Nephron progenitor cell (in vitro differentiated cells): ENCODE measurements at regions not wholly inside any gene's neighbourhood (a gene's known extent, or its start where the extent isn't known, plus 50 kb on each side); places are given as distances from the start of the nearest gene placed in this dataset.

ENCODE experiments used
- DNase-seq: peaks from one replicate; pipeline ENCODE4 v3.0.0; 2021
- H3K27ac Mint-ChIP-seq: 2 replicates; pipeline ENCODE4 v1.8.0; 2021; ENCODE audit warnings: mild to moderate bottlenecking, moderate library complexity, mixed read lengths
- H3K27me3 Mint-ChIP-seq: 2 replicates; pipeline ENCODE4 v1.8.0; 2021; ENCODE audit warnings: mild to moderate bottlenecking, low read depth, mixed read lengths; ENCODE audit not compliant: poor library complexity
- H3K36me3 Mint-ChIP-seq: 2 replicates; pipeline ENCODE4 v1.8.0; 2021; ENCODE audit warnings: low read depth, mixed read lengths
- H3K4me1 Mint-ChIP-seq: 2 replicates; pipeline ENCODE4 v1.8.0; 2021; ENCODE audit warnings: mixed read lengths
- H3K4me3 Mint-ChIP-seq: 2 replicates; pipeline ENCODE4 v1.8.0; 2021; ENCODE audit warnings: mild to moderate bottlenecking, moderate library complexity, mixed read lengths
- H3K9me3 Mint-ChIP-seq: 2 replicates; pipeline ENCODE4 v1.8.0; 2021; ENCODE audit warnings: mild to moderate bottlenecking, moderate library complexity, mixed read lengths
- TF ChIP-seq, protein P1 (sequence below): fragments of 200-600 bp; sonication (generic); IDR thresholded peaks from 2 replicates; pipeline ENCODE4 v1.5.0; 2021; ENCODE audit warnings: antibody characterized with exemption

DNA sequence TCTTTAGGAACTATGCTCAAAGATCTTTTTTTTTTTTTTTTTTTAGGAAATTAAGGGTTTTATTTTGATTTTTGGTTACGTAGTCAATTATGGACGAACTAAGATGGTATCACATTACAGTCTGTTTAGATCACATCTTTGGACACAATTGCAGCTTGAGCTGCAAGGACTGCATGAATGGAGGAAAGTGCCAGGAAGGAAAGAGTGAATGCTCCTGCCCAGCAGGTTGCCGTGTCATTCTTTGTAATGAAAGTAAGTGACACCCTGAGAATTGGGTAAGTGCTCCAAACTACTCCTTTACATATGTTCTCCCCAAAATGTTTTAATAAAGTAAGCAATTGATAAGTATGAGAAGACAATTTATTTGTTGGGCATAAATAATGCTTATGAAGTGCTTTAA is 716.5 kb upstream of the GOLIM4 start:
- Mint-ChIP-seq H3K27me3 (peaks cover 3% of the 10 kb centered on the region), H3K4me1 (peaks cover 43% of the 10 kb centered on the region), H3K4me3 (no peak overlapping the region), H3K27ac (peak overlapping the region; percentile 18), H3K36me3 (no peaks in the 10 kb centered on the region), H3K9me3 (no peaks in the 10 kb centered on the region)
- no peak for DNase-seq
- TF ChIP-seq, protein P1, sequence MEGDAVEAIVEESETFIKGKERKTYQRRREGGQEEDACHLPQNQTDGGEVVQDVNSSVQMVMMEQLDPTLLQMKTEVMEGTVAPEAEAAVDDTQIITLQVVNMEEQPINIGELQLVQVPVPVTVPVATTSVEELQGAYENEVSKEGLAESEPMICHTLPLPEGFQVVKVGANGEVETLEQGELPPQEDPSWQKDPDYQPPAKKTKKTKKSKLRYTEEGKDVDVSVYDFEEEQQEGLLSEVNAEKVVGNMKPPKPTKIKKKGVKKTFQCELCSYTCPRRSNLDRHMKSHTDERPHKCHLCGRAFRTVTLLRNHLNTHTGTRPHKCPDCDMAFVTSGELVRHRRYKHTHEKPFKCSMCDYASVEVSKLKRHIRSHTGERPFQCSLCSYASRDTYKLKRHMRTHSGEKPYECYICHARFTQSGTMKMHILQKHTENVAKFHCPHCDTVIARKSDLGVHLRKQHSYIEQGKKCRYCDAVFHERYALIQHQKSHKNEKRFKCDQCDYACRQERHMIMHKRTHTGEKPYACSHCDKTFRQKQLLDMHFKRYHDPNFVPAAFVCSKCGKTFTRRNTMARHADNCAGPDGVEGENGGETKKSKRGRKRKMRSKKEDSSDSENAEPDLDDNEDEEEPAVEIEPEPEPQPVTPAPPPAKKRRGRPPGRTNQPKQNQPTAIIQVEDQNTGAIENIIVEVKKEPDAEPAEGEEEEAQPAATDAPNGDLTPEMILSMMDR = no peak

DNA sequence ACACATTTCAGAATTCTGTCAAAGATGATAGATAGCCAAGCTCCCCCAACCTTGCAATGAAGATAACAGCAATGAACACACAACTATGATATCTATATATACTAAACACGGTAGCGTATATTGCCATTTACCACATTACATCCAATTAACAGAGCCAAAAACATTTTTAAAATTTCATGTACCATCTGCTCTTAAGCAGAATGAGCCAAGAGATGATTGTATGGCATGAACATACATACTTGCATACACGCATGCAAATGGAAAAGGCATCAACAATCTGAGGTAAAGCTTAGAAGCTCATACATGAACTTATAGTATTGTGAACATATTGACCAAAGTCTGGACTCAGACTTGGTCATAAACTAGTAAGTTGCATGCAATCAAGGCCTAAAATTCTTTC is 712.9 kb upstream of the GOLIM4 start:
- Mint-ChIP-seq H3K27ac (no peak overlapping the region), H3K9me3 (no peaks in the 10 kb centered on the region), H3K4me1 (peaks cover 37% of the 10 kb centered on the region), H3K36me3 (no peaks in the 10 kb centered on the region), H3K27me3 (peaks cover 3% of the 10 kb centered on the region), H3K4me3 (no peak overlapping the region)
- DNase-seq = no peak
- TF ChIP-seq, protein P1 = no peak

DNA sequence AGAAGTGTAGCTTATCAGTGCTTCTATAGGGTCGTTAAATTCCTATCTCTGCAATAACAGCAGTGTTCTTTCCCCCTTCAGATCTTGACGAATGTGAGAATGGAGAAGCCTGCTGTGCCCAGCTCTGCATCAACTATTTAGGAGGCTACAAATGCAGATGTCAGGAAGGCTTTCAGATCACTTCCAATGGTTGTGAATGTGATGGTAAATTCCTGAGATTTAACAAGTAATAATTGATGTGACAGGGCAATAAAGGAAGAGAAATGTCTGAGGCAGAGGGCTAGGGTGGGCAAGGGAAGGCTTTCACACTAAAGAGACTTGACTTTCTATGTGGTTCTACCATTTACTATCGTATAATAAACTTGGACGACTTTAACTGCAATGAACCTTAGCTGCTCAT is 711.7 kb upstream of the GOLIM4 start:
- DNase-seq = peak; percentile 4
- TF ChIP-seq, protein P1 = no peak
- Mint-ChIP-seq H3K27ac (peak overlapping the region; percentile 76), H3K4me1 (peaks cover 26% of the 10 kb centered on the region), H3K27me3 (peaks cover 3% of the 10 kb centered on the region), H3K36me3 (no peaks in the 10 kb centered on the region), H3K9me3 (no peaks in the 10 kb centered on the region), H3K4me3 (no peak overlapping the region)

DNA sequence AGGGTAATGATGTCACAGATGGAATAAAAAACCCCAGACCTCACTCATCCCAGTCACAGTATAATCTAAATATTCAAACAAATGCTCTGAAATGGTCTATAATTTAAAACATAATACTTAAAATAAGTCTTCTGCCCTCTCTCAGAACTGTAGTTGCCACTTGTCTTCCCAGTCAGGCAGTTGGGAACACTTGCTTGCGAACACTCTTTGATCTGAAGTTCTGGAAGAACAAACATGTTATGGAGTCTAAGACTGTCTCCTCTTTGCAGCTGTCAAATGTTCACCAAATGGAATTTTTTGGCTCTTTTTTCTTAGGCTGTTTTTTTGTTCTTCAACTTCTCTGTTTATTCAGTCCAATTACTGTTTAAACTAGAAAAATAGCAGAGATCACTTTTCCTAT is 711.1 kb upstream of the GOLIM4 start:
- Mint-ChIP-seq H3K27me3 (peaks cover 3% of the 10 kb centered on the region), H3K4me3 (no peak overlapping the region), H3K36me3 (no peaks in the 10 kb centered on the region), H3K9me3 (no peaks in the 10 kb centered on the region), H3K4me1 (peaks cover 21% of the 10 kb centered on the region), H3K27ac (peak overlapping the region; percentile 76)
- TF ChIP-seq, protein P1 = no peak
- DNase-seq = no peak

DNA sequence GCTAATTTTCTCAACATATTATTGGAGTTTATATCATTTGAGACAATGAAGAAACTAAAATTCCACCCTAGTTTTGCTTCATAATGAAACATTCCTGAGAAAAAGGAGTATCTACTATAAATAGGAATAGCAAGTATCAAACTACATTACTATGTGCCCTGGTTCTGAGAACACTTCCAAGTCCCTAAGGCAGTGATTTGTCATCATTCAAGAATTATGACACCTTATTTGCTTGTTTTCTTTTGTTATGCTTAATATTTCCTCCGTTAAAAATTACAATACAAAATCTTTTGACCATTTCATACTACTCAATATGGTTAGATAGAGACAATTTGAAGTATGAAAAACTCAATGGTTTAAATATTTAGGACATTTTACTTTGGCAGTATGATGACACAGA is 707.8 kb upstream of the GOLIM4 start:
- Mint-ChIP-seq H3K9me3 (no peaks in the 10 kb centered on the region), H3K4me3 (no peak overlapping the region), H3K36me3 (no peaks in the 10 kb centered on the region), H3K27me3 (no peaks in the 10 kb centered on the region), H3K27ac (no peak overlapping the region), H3K4me1 (peaks cover 21% of the 10 kb centered on the region)
- no peak for DNase-seq
- TF ChIP-seq, protein P1 = no peak

DNA sequence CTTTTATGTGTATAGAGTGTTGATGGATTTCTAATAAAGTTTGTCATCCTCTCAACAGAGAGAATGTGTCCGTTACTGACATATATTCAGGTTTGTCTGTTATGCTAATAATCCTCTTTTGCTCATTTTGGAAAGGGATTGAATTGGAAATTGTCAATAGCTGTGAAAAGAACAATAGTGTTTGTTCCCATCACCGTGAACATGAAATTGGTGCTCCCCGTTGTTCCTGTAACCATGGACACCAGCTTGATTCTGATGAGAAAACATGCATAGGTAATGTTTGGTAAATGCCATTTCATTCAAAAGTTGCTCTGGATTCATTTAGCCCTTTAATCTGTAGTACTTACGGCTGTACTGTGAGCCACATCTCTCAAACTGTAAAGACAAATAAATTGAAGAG is 707.0 kb upstream of the GOLIM4 start:
- no peaks in the 10 kb centered on the region for H3K27me3 Mint-ChIP-seq
- TF ChIP-seq, protein P1 = no peak
- peaks cover 18% of the 10 kb centered on the region for H3K4me1 Mint-ChIP-seq
- H3K9me3 Mint-ChIP-seq = no peaks in the 10 kb centered on the region
- no peak overlapping the region for H3K27ac Mint-ChIP-seq
- H3K4me3 Mint-ChIP-seq = no peak overlapping the region
- no peaks in the 10 kb centered on the region for H3K36me3 Mint-ChIP-seq
- no peak for DNase-seq
